ENCODE measurements at regions not wholly inside any gene's neighbourhood (a gene's known extent, or its start where the extent isn't known, plus 50 kb on each side); places are given as distances from the start of the nearest gene placed in this dataset.
"Not testable (repeated sequence)": the region's sequence is repeated elsewhere in the genome, so short reads cannot be mapped to it uniquely, and the experiment has no call there.

DNA sequence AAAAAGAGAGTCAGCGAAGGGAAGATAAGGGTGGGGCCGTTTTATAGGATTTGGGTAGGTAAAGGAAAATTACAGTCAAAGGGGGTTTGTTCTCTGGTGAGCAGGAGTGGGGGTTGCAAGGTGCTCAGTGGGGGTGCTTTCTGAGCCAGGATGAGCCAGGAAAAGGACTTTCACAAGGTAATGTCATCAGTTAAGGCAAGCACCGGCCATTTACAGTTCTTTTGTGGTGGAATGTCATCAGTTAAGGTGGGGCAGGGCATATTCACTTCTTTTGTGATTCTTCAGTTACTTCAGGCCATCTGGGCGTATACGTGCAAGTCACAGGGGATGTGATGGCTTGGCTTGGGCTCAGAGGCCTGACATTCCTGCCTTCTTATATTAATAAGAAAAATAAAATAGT is 118.6 kb downstream of the TLR5 start:
- TF ChIP-seq, protein P1, sequence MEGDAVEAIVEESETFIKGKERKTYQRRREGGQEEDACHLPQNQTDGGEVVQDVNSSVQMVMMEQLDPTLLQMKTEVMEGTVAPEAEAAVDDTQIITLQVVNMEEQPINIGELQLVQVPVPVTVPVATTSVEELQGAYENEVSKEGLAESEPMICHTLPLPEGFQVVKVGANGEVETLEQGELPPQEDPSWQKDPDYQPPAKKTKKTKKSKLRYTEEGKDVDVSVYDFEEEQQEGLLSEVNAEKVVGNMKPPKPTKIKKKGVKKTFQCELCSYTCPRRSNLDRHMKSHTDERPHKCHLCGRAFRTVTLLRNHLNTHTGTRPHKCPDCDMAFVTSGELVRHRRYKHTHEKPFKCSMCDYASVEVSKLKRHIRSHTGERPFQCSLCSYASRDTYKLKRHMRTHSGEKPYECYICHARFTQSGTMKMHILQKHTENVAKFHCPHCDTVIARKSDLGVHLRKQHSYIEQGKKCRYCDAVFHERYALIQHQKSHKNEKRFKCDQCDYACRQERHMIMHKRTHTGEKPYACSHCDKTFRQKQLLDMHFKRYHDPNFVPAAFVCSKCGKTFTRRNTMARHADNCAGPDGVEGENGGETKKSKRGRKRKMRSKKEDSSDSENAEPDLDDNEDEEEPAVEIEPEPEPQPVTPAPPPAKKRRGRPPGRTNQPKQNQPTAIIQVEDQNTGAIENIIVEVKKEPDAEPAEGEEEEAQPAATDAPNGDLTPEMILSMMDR (IDR thresholded peaks at IDR 0.05) = not testable (repeated sequence)
- TF ChIP-seq POLR2A (IDR thresholded peaks at IDR 0.05) = not testable (repeated sequence)

All from thyroid gland (tissue), 4 donors.